ENCODE measurements at regions not wholly inside any gene's neighbourhood (a gene's known extent, or its start where the extent isn't known, plus 50 kb on each side); places are given as distances from the start of the nearest gene placed in this dataset.

GRCh38 chr14:45947830-45948229, 694.8 kb upstream of the MIS18BP1 start:
- H3K27ac ChIP-seq: no peak overlapping the region
- TF ChIP-seq, protein P1, sequence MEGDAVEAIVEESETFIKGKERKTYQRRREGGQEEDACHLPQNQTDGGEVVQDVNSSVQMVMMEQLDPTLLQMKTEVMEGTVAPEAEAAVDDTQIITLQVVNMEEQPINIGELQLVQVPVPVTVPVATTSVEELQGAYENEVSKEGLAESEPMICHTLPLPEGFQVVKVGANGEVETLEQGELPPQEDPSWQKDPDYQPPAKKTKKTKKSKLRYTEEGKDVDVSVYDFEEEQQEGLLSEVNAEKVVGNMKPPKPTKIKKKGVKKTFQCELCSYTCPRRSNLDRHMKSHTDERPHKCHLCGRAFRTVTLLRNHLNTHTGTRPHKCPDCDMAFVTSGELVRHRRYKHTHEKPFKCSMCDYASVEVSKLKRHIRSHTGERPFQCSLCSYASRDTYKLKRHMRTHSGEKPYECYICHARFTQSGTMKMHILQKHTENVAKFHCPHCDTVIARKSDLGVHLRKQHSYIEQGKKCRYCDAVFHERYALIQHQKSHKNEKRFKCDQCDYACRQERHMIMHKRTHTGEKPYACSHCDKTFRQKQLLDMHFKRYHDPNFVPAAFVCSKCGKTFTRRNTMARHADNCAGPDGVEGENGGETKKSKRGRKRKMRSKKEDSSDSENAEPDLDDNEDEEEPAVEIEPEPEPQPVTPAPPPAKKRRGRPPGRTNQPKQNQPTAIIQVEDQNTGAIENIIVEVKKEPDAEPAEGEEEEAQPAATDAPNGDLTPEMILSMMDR (IDR thresholded peaks at IDR 0.05): no peak
- no peak for TF ChIP-seq ZFX (IDR thresholded peaks at IDR 0.05; ENCODE audit: borderline replicate concordance)

DNA sequence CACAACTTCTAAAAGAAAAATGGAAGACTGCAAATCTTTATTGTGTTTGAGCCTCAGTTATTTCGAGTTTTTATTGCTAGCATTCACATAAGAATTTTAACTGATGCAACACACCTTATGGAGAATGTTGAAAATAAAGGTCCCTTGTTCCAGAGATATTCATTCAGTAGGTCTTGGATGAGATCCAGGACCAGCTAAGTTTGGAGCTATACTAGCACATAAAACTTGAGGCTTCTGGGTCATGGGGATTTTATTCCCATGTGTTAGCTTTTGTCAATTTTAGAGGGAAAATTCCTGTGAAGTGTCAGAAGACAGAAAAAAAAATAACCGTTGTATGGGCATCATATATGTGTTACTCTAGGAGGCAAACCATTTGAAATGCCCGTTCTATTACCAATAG, 693.2 kb upstream of the MIS18BP1 start:
- H3K27ac ChIP-seq: no peak overlapping the region
- TF ChIP-seq ZFX (IDR thresholded peaks at IDR 0.05; ENCODE audit: borderline replicate concordance): no peak
- TF ChIP-seq, protein P1 (IDR thresholded peaks at IDR 0.05): no peak

DNA sequence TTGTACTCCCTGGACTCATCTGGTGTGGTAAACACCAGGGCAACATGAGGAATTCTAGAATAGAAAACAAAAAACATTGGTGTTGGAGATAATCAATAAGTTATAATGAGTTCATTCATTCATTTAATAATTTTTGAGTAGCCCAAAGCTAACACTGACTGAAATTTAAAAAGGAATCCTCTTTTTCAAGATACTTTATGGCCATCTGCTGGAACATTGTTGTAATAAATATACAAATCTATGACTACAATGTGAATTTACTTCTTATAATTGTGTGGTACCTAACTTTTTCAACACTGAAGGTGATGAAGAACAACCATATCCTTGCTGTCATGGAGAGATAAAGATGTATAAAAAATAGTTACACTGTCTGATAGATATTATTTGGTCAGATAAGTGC, 687.3 kb upstream of the MIS18BP1 start:
- TF ChIP-seq ZFX (IDR thresholded peaks at IDR 0.05; ENCODE audit: borderline replicate concordance): no peak
- TF ChIP-seq, protein P1 (IDR thresholded peaks at IDR 0.05): no peak
- no peak overlapping the region for H3K27ac ChIP-seq

DNA sequence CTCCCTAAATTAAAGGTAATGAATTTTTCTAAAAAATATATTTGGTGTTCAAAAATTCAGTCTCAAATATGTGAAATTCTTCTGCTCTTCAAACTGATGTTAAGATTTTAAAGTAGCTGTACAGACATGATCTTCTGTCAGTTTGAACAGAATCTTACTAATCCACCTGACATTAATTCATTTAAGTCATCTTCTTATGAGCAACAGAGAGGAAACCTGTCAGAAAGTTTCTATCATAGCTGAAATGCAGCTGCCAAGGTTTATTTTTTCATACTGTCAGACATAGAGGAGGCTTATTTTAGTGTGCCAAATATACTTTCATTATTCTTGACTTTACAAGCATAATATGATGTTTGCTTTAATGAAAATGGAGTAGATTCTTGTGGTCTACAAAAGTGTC, 686.6 kb upstream of the MIS18BP1 start:
- TF ChIP-seq, protein P1 (IDR thresholded peaks at IDR 0.05): no peak
- TF ChIP-seq ZFX (IDR thresholded peaks at IDR 0.05; ENCODE audit: borderline replicate concordance): no peak
- H3K27ac ChIP-seq: no peak overlapping the region

GRCh38 chr14:45919995-45920394, 667.0 kb upstream of the MIS18BP1 start:
- peak overlapping the region; percentile 30 for H3K27ac ChIP-seq

DNA sequence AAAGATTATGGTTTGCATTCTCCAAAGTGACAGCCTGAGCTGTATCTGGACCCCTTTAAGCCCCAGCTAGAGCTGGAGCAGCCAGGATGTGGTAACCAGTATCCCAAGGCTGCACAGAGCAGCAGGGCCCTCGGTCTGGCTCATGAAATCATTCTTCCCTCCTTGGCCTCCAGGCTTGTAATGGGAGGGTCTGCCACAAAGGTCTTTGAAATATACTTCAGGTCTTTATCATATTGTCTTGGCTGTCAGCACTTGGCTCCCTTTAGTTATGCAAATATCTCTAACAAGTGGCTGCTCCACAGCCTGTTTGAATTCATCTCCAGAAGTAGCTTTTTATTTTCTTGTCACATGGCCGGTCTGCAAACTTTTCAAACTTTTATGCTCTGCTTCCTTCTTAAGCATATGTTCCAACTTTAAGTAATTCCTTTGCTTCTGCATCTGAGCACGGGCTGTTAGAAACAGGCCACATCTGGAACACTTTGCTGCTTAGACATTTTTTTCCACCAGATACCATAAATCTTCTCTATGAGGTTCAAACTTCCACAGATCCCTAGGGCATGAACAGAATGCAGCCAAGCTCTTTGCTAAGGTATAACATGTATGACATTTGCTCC, 663.4 kb upstream of the MIS18BP1 start:
- no peak overlapping the region for H3K27ac ChIP-seq
- TF ChIP-seq, protein P1 (IDR thresholded peaks at IDR 0.05): no peak
- TF ChIP-seq ZFX (IDR thresholded peaks at IDR 0.05; ENCODE audit: borderline replicate concordance): no peak

- no peak for TF ChIP-seq ZFX (IDR thresholded peaks at IDR 0.05; ENCODE audit: borderline replicate concordance)
- TF ChIP-seq, protein P1 (IDR thresholded peaks at IDR 0.05): no peak
- H3K27ac ChIP-seq: no peak overlapping the region
These were observed 654.8 kb upstream of the MIS18BP1 start for GRCh38 chr14:45907782-45908181.

GRCh38 chr14:45906257-45906656, 653.3 kb upstream of the MIS18BP1 start:
- H3K27ac ChIP-seq: no peak overlapping the region
- TF ChIP-seq, protein P1 (IDR thresholded peaks at IDR 0.05): no peak
- no peak for TF ChIP-seq ZFX (IDR thresholded peaks at IDR 0.05; ENCODE audit: borderline replicate concordance)

Measured in 22Rv1 (cell line).